ENCODE measurements at regions not wholly inside any gene's neighbourhood (a gene's known extent, or its start where the extent isn't known, plus 50 kb on each side); places are given as distances from the start of the nearest gene placed in this dataset.

DNA sequence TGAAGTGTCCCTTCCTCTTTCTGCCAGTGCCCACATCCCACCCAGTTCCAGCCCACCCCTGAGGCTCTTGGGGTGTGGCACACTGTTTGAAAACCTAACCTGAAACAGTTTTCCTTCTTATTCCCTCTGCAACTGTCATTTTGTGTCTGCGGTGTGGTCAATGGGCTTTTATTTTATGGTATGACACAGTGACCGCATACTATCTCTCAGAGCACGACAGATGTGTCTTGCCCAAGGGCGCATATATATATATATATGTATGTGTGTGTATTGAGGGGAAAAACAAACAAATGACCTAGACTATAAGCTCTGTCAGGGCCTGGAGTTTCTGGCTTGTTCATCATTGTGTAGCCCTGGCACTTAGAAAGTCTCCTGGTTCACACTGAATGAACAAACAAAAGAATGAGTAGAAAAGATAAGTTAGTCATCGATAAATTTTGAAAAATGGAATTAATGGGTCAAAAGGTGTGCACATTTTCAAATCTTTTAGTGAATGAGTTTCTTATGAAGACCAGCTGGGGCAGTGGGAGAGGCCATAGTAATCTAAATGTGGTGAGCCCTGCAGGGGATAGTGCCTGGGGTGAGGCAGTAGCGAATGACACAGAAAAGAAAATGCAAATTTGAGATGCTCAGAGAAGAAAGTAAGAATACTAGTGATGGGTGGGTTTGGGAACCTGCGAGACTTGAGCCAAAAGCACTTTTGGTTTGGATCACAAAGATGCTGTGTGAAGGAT lies 198.4 kb downstream of the SNX10 start:
- Mint-ChIP-seq H3K27ac (no peak overlapping the region), H3K27me3 (no peaks in the 10 kb centered on the region), H3K4me1 (ENCODE audit: low read depth) (no peaks in the 10 kb centered on the region), H3K36me3 (ENCODE audit: low read depth) (no peaks in the 10 kb centered on the region), H3K9me3 (no peaks in the 10 kb centered on the region), H3K4me3 (no peak overlapping the region)

- Mint-ChIP-seq H3K27ac (no peak overlapping the region), H3K9me3 (no peaks in the 10 kb centered on the region), H3K4me1 (ENCODE audit: low read depth) (no peaks in the 10 kb centered on the region), H3K27me3 (no peaks in the 10 kb centered on the region), H3K36me3 (ENCODE audit: low read depth) (no peaks in the 10 kb centered on the region), H3K4me3 (no peak overlapping the region)
Measured at GRCh38 chr7:26490640-26491624, 199.3 kb downstream of the SNX10 start.

GRCh38 chr7:26492816-26493215 lies 201.2 kb downstream of the SNX10 start:
- no peaks in the 10 kb centered on the region for H3K36me3 Mint-ChIP-seq (ENCODE audit: low read depth)
- H3K27me3 Mint-ChIP-seq = no peaks in the 10 kb centered on the region
- H3K4me1 Mint-ChIP-seq (ENCODE audit: low read depth) = no peaks in the 10 kb centered on the region
- H3K9me3 Mint-ChIP-seq = no peaks in the 10 kb centered on the region
- no peak overlapping the region for H3K4me3 Mint-ChIP-seq
- no peak overlapping the region for H3K27ac Mint-ChIP-seq

GRCh38 chr7:26493737-26494428 lies 202.2 kb downstream of the SNX10 start:
- Mint-ChIP-seq H3K27me3 (no peaks in the 10 kb centered on the region), H3K4me3 (no peak overlapping the region), H3K4me1 (ENCODE audit: low read depth) (no peaks in the 10 kb centered on the region), H3K9me3 (no peaks in the 10 kb centered on the region), H3K27ac (no peak overlapping the region), H3K36me3 (ENCODE audit: low read depth) (no peaks in the 10 kb centered on the region)

DNA sequence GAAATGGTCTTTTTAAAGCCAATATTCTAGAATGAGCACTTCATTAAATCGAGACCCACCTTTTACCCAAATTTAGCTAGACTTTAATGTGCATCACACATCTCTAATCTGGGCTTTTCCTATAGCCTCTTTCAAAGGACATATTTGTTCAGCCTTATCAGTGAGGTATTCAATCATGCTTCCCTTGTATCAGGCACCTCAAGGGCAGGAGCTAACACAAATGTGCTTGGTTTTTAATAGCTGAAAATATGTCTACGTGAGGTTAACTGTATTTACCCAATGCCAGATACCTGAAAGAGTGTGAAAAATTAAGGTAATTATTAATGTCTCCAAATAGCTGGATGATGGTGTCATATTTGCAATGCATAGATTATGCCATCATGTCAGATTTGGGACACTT lies 203.9 kb downstream of the SNX10 start:
- Mint-ChIP-seq H3K9me3 (no peaks in the 10 kb centered on the region), H3K36me3 (ENCODE audit: low read depth) (no peaks in the 10 kb centered on the region), H3K4me3 (no peak overlapping the region), H3K27me3 (no peaks in the 10 kb centered on the region), H3K27ac (no peak overlapping the region), H3K4me1 (ENCODE audit: low read depth) (no peaks in the 10 kb centered on the region)

- Mint-ChIP-seq H3K36me3 (ENCODE audit: low read depth) (no peaks in the 10 kb centered on the region), H3K4me1 (ENCODE audit: low read depth) (no peaks in the 10 kb centered on the region), H3K27me3 (no peaks in the 10 kb centered on the region), H3K9me3 (no peaks in the 10 kb centered on the region), H3K27ac (no peak overlapping the region), H3K4me3 (no peak overlapping the region)
Measured at GRCh38 chr7:26497801-26498596, 206.3 kb downstream of the SNX10 start.

- no peaks in the 10 kb centered on the region for H3K36me3 Mint-ChIP-seq (ENCODE audit: low read depth)
- H3K9me3 Mint-ChIP-seq = no peaks in the 10 kb centered on the region
- H3K27me3 Mint-ChIP-seq = peaks cover 8% of the 10 kb centered on the region
- H3K27ac Mint-ChIP-seq = no peak overlapping the region
- no peak overlapping the region for H3K4me3 Mint-ChIP-seq
- no peaks in the 10 kb centered on the region for H3K4me1 Mint-ChIP-seq (ENCODE audit: low read depth)
Measured at GRCh38 chr7:26499315-26499897, 207.7 kb downstream of the SNX10 start.

DNA sequence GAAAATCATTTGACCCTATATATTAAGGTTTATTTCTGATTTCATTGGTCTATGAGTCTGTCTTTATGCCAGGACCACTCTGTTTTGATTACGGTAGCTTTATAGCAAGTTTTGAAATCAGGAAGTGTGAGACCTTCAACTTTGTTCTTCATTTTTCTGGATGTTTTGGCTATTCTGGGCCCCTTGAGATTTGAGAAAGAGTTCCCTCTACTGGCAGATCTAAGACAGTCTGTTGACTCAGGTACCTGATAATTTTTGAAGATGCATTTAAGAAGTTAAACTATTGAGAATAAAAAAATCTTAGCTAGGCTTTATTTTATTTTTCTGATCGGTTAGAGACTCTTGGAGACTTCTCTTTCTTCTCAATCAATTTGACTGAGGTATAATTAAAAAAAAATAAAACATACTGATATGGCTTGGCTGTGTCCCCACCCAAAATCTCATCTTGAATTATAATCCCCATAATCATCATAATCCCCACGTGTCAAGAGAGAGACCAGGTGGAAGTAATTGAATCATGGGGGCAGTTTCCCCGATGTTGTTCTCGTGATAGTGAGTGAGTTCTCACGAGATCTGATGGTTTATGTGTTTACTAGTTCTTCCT lies 209.2 kb downstream of the SNX10 start:
- no peak overlapping the region for H3K27ac Mint-ChIP-seq
- no peaks in the 10 kb centered on the region for H3K4me1 Mint-ChIP-seq (ENCODE audit: low read depth)
- H3K4me3 Mint-ChIP-seq = no peak overlapping the region
- peaks cover 8% of the 10 kb centered on the region for H3K27me3 Mint-ChIP-seq
- no peaks in the 10 kb centered on the region for H3K36me3 Mint-ChIP-seq (ENCODE audit: low read depth)
- no peaks in the 10 kb centered on the region for H3K9me3 Mint-ChIP-seq

GRCh38 chr7:26504411-26505120 lies 212.9 kb downstream of the SNX10 start:
- Mint-ChIP-seq H3K27ac (no peak overlapping the region), H3K27me3 (peaks cover 8% of the 10 kb centered on the region), H3K9me3 (no peaks in the 10 kb centered on the region), H3K4me1 (ENCODE audit: low read depth) (no peaks in the 10 kb centered on the region), H3K36me3 (ENCODE audit: low read depth) (no peaks in the 10 kb centered on the region), H3K4me3 (no peak overlapping the region)

DNA sequence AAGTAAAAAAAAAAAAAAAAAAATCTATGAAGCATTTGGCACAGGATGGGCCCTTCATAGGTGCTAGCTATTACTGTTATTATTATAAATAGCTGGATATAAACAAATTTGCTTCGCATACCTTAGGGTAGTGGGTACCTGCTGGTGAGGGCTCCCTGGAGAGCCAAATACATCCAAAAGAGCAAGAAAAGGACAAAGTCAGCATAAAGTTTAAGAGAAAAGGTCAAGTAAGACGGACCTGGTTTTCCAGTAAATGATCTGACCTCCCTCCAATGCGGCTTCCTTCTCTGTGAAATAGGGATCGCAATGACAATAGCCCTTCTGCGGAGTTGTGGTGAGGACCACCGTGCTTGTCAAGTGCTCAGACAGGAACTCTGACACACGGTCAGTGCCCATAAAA lies 214.5 kb downstream of the SNX10 start:
- H3K4me3 Mint-ChIP-seq = no peak overlapping the region
- H3K27ac Mint-ChIP-seq = no peak overlapping the region
- no peaks in the 10 kb centered on the region for H3K36me3 Mint-ChIP-seq (ENCODE audit: low read depth)
- H3K9me3 Mint-ChIP-seq = no peaks in the 10 kb centered on the region
- no peaks in the 10 kb centered on the region for H3K4me1 Mint-ChIP-seq (ENCODE audit: low read depth)
- peaks cover 12% of the 10 kb centered on the region for H3K27me3 Mint-ChIP-seq

- Mint-ChIP-seq H3K27ac (no peak overlapping the region), H3K4me1 (ENCODE audit: low read depth) (no peaks in the 10 kb centered on the region), H3K9me3 (no peaks in the 10 kb centered on the region), H3K36me3 (ENCODE audit: low read depth) (no peaks in the 10 kb centered on the region), H3K4me3 (no peak overlapping the region), H3K27me3 (peaks cover 18% of the 10 kb centered on the region)
Measured at GRCh38 chr7:26507108-26507987, 215.7 kb downstream of the SNX10 start.

DNA sequence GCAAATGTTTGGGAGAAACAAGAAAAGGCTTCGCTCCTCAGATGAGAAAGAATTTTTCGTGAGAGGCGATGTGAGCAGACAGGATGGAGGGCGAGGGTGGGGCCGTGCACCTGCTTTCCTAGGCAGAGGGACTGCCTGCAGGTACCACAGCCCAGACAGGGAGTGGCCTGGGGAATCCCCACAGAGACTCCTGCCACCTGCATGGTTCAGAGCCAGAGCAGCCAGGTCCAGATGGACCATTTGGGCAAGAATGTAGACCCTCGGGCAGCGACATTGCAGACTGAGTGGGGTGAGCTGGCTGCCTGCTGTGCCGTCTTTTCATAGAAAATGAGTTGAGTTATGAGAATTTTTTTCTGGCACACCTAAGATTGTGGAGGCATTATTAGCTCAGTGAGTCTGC lies 216.8 kb downstream of the SNX10 start:
- peaks cover 18% of the 10 kb centered on the region for H3K27me3 Mint-ChIP-seq
- H3K9me3 Mint-ChIP-seq = no peaks in the 10 kb centered on the region
- H3K27ac Mint-ChIP-seq = no peak overlapping the region
- no peaks in the 10 kb centered on the region for H3K4me1 Mint-ChIP-seq (ENCODE audit: low read depth)
- no peaks in the 10 kb centered on the region for H3K36me3 Mint-ChIP-seq (ENCODE audit: low read depth)
- H3K4me3 Mint-ChIP-seq = no peak overlapping the region

GRCh38 chr7:26508917-26509316 lies 217.3 kb downstream of the SNX10 start:
- H3K27ac Mint-ChIP-seq = no peak overlapping the region
- no peak overlapping the region for H3K4me3 Mint-ChIP-seq
- peaks cover 13% of the 10 kb centered on the region for H3K27me3 Mint-ChIP-seq
- no peaks in the 10 kb centered on the region for H3K36me3 Mint-ChIP-seq (ENCODE audit: low read depth)
- no peaks in the 10 kb centered on the region for H3K4me1 Mint-ChIP-seq (ENCODE audit: low read depth)
- no peaks in the 10 kb centered on the region for H3K9me3 Mint-ChIP-seq
